ENCODE measurements at regions not wholly inside any gene's neighbourhood (a gene's known extent, or its start where the extent isn't known, plus 50 kb on each side); places are given as distances from the start of the nearest gene placed in this dataset.

DNA sequence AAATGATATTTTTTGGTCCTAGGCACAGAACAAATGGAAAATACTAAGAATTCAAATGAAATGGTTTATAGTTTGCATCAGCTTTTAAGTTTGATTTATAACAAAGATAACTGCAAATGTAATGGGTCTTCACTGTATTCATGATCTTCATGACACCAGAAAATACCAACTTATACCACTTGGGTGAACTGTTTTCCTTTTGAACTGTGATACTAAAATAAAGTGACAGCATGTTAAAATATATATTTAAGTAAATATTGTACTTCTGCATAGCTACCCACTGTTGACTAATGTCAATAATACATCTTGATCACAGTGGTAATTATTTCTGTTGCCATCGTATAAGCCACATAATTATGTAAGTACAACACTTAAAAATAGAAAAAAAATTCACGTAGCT lies 442.0 kb upstream of the ANKRD30A start:
- TF ChIP-seq, protein P1, sequence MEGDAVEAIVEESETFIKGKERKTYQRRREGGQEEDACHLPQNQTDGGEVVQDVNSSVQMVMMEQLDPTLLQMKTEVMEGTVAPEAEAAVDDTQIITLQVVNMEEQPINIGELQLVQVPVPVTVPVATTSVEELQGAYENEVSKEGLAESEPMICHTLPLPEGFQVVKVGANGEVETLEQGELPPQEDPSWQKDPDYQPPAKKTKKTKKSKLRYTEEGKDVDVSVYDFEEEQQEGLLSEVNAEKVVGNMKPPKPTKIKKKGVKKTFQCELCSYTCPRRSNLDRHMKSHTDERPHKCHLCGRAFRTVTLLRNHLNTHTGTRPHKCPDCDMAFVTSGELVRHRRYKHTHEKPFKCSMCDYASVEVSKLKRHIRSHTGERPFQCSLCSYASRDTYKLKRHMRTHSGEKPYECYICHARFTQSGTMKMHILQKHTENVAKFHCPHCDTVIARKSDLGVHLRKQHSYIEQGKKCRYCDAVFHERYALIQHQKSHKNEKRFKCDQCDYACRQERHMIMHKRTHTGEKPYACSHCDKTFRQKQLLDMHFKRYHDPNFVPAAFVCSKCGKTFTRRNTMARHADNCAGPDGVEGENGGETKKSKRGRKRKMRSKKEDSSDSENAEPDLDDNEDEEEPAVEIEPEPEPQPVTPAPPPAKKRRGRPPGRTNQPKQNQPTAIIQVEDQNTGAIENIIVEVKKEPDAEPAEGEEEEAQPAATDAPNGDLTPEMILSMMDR (conservative IDR thresholded peaks at IDR 0.05): no peak
- no peak for TF ChIP-seq ZFX (IDR thresholded peaks at IDR 0.05)

All from C4-2B (cell line).